GM19455 (cell line): ENCODE measurements at regions not wholly inside any gene's neighbourhood (a gene's known extent, or its start where the extent isn't known, plus 50 kb on each side); places are given as distances from the start of the nearest gene placed in this dataset.

Source experiments
- ATAC-seq: cut with Tn5 transposase; IDR thresholded peaks from one replicate; pipeline ENCODE4 v1.9.1; 2021; ENCODE audit not compliant: unreplicated experiment

DNA sequence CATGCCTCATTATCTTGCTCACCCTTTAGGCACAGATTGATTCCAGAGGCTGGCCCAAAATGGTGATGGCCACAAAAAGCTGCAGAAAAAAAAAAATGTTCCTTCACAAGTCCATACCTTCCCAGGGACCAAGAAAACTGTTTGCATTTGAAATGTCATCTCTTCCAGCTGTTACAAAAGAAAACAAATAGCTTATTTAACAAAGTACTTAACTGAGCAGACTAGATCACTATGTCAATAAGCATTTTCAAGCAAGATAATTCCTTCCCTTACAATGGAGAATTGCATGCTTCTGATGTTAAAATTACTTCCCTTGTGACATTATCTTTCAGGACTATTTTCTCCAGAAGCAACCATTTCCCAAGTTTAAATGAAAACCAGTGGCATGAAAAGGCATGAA lies 377.9 kb upstream of the KITLG start:
- no peak for ATAC-seq

DNA sequence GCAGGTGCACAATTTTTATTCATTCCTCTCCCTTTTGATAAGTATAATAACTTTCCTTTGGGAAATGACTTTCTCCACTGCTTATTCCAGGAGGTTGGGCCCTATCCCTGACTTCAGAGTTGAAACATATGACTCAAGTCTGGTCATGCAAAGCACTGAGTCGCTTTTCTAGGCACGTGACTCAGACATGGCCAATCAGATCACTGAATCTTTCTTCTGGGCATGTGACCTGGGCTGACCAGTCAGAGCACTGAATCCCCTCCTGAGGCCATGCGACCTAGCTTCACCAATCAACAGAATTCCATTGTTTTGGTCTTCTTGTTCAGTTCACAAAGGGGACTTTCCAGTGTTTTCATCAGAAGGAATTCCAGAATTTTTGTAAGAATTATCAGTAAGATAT lies 377.1 kb upstream of the KITLG start:
- no peak for ATAC-seq

DNA sequence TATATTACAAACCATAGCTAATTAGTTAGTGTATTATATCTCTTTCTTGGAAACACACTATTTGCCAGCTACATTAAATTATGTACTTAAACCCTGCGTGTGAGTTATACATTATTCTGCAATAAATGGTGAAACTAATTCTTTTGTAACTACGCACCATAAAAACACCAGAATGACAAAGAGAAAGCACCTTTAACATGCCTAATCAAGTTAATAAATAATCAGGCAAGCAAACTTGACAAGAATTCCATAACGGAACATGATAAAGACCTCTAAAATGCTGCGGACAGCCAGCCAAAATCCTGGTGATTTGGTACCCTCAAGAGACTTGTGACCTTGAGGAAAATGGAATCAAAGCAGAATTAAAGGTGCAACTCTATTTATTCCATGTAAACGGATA lies 375.3 kb upstream of the KITLG start:
- ATAC-seq = no peak

DNA sequence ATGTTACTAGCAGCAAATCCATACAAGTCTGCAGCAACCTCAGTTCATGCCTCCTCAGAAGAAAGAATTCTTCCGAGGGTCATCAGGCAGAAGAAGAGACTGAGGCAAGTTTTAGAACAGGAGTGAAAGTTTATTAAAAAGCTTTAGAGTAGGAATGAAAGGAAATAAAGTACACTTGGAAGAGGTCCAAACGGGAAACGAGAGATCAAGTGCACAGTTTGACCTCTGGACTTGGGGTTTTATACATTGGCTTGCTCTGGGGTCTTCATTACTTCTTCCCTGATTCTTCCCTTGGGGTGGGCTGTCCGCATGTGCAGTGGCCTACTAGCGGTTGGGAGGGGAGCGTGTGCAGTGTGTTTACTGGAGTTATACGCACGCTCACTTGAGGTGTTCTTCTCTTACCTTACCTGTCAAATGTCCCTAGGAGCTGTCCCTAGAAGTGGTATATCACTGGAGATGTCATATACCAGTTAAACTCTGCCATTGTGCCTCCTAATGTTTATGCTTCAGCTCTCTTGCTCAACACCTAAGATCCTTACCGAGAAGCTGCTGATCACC lies 372.8 kb upstream of the KITLG start:
- no peak for ATAC-seq

DNA sequence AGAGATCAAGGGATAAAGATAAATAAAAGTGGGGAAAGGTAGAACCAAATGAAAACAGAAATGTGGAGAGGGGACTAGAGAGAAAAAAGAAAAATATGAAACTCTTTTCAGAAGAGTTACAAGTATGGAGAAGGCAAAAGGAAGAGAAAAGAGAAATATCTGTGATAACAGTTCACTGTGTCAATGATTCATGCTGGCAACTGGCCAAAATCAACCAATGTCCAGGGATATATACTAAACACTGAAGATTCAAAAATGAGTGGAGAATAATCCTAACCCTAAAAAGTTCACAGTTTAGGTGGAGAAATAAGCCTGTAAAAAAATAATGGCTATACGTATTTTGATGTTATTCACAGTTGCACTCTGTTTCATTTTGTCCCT lies 372.3 kb upstream of the KITLG start:
- no peak for ATAC-seq

DNA sequence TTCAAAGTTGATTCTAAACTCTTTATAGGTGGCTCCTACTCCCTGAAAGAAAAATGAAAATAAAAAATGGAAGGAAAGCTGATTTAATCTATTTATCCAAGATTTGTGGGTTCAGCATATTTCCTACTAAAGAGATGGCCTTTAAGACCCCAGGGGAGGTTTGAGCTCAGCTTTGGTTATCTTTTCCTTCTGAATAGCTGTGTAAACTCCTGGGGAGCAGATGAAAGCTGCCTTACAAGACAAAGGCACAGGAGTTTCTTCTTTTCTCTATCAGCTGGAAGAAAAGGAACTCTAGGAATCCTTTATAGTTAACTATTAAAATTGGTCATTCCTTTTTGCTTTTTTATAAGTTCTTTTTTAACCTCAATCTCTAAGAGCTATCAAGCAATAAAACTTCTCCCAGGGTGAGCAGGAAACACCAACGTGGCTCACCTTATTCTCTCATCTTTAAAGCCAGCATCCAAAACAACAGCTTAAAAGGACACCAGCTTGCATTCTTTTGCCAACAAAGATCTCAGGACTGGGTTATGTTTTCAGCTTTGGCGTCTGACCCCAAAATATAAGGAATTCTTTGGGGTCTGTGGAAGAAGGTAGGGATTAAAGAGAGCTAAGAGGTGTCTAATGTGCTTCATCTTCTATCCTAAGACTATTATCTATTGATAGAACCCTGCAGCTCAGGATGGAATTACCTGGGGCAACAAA lies 371.7 kb upstream of the KITLG start:
- ATAC-seq = no peak

DNA sequence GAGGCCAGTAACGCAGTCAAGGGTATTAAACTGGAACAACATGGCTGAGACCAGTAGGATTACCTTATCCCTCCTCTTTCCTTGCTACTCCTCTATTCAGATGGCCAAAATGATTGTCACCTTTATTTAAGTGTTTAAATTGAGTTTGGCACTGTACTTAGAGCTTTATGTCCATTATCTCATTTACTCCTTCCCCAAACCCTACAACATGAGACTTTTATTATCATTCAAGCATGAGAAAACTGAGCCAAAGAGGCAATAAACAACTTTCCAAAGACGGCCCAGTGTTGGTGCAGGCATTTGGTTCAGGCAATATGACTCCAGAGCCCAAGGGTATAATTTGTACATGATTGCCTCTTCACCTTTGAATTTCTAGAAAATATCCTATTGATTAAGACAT lies 370.9 kb upstream of the KITLG start:
- ATAC-seq = no peak

DNA sequence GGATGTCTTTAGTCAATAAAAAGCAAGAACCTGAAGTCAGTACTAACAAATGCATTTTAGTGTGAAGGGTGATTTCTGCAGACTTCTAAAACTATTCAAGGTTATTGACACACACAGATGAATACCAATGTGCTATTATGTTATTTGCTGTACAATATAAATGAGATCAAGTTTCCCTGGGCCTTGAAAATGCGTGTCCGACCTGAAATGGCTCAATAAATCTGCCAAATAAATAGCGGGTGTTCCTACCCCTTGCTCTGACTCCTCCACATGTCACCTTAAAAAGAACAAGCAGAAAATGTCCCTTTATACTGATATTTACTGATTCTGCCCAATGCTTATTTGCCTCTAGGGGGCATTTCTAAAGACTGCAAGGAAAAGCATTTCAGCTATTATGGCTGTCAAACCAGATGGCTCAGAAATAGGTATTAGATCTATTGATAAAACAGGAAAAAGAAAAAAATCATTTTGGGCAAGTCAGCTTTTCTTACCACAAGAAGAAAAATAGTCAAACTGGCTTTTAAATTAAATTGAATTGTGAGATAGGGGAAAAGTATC lies 367.3 kb upstream of the KITLG start:
- ATAC-seq = no peak

DNA sequence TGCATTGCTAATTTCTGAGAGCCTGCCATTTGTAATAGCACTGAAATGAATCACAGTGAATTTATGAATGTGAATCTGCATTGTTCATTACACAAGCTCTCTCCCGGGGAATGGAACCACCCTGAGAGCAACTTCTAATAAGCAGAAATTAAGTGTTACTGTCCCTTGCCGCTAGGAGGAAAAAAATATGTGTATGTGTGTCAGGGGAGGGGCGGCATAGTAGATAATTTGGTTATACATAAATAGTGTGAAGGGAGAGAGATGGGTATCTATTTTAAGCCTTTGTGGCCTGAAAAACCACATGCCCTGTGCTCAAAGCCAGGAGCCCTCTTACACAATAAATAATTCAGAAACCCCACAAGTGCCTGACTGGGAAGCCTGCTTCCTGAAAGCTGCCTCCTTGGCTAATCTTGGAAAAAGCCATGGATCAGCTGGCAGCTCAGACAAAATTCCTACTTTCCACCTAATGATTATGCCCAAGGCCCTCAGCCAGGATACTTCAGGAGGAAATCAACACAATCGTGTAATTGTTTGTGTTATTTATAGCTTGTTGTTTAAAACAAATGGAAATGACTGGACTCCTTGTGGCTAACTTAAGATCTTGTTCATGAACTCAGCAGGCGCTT lies 366.2 kb upstream of the KITLG start:
- ATAC-seq = no peak

DNA sequence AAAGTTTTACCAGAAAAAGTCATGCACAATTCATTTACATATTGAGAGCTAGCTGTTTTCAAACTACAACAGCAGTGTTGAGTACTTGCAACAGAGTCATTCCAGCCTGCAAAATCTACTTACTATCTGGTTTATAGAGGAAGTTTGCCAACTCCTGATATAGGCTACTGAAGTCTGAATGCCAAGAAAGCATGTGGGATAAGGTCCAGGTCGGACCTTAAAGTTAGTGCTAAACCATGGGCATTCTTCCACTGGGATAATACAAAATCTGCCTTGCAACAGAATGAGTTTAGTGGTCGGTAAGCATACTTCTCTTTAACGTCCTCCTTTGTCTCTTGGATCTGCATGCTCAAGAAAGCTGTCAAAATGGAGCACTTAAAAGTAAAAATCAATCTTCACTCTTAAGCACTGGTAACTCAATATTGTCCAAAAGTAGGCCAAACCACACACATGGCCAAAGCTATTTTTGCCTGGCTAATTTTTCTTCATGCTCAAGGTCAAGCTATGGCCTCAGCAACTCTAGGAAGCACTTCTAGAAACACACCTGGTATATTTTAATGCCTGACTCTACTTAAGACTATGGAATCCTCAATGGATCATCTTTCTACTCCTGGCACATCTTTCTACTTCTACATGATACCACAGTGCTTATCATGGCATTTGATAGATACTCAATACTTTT lies 364.9 kb upstream of the KITLG start:
- ATAC-seq = no peak

DNA sequence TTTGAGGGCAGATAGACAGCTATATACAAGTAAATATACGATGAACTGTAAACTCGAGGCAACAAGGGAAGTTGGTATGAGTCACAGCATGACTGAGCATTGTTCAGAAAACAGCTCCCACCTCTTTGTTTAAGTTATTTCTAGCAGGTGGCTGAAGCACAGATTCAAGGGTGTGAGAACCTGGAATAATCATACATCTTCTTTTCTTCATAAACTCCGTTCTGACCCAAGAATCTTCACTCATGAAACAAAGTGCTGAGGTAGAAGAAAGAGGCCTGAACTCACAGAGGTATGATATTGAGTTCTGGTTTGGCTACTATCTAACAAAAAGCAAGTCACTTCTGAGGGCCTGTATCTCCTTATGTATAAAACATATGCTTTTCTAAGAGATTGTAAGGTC lies 364.1 kb upstream of the KITLG start:
- ATAC-seq = no peak

DNA sequence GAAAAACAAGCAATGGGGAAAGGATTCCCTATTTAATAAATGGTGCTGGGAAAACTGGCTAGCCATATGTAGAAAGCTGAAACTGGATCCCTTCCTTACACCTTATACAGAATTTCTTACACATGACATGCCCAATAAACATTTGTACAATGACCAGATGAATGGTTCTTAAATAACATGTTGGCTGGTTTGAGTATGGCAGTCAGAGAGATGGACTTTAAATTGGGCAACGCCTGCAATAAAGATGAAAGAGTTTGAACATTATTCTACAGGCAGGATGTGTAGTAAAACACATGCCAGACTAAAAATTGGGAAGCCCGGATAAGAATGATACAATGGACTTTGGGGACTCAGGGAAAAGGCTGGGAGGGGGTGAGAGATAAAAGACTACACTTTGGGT lies 360.6 kb upstream of the KITLG start:
- ATAC-seq = no peak

DNA sequence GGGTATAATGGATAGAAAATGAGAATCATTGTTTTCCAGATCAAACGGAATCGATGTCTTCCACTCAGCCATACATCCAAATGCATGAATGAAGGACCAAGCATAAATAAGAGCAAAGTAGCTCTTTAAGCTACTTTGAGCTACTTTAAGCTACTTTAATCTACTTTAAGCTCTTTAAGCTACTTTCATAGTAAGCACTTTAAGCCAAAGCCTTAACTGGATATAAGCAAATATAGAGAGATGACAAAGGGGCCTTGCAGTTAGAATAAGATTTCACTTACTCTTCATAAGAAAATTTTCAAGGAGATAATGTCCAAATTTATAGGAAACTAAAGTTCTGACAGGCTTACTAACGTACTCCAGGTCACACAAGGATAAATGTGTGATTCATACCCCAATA lies 355.6 kb upstream of the KITLG start:
- no peak for ATAC-seq

DNA sequence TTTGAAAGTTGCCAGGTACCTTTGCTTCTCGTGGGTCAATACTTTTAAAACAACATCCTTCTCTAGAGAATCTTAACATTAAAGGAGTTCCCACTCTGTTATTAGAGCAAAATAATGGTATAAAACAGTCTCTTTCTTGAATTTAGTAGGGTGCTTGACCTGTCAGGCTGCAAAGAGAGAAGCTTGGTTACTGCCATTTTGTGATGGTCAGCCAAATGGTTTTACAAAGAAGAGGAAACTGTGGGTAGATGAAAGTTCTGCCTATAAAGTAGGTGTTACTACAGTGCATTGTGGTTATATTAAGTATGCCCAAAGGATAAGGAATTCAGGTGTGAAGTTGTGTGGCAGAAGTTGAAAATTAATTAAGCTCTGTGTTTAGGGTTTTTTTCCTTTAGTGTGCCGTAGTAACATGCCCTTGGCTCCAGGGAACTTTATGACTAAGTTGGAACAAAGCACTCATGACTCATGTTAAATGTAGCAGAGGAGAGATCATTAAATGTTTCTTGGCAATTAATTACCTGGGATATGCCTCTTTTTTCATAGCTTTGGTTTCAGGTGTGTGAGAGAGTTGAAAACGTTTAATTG lies 354.0 kb upstream of the KITLG start:
- ATAC-seq = no peak

DNA sequence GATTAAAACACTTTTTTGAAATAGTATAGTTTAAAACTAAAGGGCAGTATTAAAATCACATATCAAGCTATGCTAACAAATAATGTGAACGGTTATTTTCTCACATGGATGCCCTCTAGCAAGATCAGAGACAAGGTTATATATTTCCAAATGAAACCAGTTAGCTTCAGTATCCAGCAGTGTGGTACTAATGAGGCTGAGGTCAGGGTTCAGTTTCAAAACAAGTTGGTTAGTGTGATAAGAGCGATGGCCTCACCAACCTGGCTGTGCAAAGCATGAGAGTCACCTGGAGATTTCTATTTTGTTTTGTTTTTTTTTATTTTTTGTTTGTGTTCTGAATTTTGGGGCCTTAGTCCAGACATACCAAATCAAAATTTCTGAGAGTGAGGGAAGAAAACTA lies 352.2 kb upstream of the KITLG start:
- ATAC-seq = no peak

DNA sequence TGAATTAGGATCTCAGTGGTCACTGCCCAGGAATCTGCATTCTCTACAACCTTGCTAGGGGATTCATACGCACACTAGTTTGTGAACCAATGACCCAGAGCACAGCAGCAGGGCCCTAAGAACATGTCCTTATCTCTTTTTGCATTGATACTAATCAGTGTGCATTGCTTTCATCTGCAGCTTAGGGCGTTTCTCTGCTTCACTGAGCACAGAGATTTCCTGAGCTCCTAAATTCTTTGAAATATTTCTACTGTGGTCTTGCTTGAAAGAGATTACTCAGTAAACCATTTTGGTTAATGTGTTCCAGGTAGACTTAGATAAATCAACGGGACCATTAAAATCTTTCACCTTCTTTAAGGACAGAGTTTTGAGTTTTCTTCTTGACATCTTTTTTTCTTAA lies 351.3 kb upstream of the KITLG start:
- no peak for ATAC-seq

DNA sequence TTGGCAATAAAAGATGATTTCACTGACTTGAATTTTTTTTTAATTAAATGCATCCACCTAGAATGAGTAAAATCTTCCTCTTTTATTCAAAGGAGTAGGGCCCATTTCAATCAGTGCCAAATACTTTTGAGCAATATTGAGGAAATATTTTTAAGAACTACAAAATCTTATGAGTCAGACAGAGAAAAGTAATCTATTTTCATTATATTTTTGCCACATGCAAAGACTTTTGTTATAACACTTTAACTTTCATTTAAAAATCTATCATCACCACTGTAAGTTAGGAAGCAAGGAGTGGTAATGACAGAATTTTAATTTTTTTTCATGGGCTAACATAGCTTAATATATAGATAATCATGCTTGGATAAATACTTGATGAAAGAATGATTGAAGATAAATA lies 345.2 kb upstream of the KITLG start:
- no peak for ATAC-seq

DNA sequence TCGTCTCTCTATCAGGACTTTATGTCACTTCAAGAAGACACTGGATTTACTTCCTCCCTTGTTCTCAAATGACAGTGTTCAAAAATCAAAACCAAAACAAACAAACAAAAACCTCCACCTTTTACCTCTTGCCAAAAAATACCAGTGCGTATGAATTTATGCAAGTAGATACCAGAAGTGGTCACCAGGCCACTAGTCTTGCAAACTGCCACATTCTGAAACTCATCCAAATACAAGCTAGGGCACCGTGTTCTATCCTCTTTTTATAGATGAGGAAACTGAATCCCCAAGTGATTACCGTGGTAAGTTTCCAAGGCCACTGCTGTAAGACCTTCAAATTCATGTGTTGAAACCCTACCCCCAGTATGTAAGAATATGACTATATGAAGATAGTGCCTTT lies 343.9 kb upstream of the KITLG start:
- ATAC-seq = no peak

DNA sequence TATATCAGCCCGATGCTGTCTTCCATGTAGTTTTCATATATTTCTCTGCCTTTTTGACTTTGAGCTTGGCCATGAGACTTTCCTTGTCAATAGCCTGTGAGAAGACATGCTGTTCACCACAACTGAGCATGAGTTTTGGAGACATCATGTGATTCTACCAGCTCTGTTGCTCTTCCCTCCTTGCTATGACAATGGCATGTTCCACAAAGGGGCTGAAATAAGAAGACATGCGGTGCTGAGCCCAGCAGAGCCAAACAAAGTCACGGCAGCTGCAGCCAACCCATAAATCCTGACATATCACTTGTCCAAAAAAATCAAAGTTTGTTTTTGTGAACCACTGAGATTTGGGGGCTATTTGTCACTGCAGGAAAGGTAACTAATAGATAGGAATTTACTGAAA lies 343.4 kb upstream of the KITLG start:
- no peak for ATAC-seq

DNA sequence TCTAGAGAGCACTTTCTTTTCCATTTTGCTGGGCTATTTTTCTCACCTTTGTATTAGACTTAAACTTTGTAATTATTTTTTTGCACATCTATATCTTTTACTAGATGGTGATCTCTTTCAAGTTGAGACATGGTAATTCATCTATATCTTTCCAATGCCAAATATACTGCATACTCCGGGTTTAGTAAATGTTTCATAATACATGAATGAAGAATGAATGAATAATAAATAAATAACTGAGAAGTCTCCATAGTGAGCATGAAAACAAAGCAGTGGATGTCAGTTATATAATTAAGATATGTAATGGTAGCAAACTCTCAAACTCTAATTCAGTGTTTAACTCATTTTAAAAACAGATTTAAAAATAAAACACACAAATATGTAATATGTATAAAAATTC lies 342.5 kb upstream of the KITLG start:
- ATAC-seq = no peak

DNA sequence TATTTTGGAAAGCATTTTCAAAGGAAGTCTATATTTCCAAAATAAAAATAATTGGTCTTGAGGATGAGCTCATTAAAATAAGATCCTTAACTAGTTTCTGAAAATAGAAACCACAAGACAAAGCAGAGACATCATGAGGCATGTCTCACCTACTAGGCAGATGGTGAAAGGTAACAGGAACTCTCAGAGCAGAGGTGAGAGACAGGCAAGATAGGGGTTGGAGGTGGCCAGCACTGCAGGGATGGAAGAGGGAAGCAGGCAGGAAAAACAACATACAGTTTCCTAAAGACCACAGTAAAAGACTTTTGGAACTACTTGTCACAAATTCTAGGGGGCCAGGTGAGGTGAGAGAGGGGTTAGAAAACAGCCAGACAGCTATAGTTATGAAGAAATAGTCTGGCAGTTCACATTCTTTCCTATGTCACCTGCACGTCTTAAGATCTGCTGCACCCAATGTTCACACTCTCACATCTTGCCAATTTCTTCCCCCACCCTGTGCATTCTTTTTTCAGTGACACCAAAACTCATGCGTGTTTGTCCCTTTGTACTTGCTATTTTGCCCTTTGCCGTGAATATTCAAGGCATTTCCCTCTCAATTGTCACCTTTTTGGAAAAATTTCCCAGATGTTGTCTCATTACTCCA lies 341.7 kb upstream of the KITLG start:
- ATAC-seq = no peak
